Testis (tissue), 2 donors: ENCODE measurements at regions not wholly inside any gene's neighbourhood (a gene's known extent, or its start where the extent isn't known, plus 50 kb on each side); places are given as distances from the start of the nearest gene placed in this dataset.

Experiments
- DNase-seq: peaks from one replicate; pipeline ENCODE4 v3.0.0-alpha.2; 2019
- H3K27ac ChIP-seq, 2 donors: fragments of 200-600 bp; sonication (generic); one replicate each; pipeline ENCODE4 v1.5.1; 2019
- H3K27me3 ChIP-seq: fragments of 200-600 bp; sonication (generic); one replicate; pipeline ENCODE4 v1.5.1; 2019
- H3K36me3 ChIP-seq: fragments of 200-600 bp; sonication (generic); one replicate; pipeline ENCODE4 v1.5.1; 2017; ENCODE audit warnings: low read depth; ENCODE audit errors: missing control alignments
- H3K4me1 ChIP-seq: fragments of 200-600 bp; sonication (generic); one replicate; pipeline ENCODE4 v1.5.1; 2019
- H3K4me3 ChIP-seq, 2 donors: fragments of 200-600 bp; sonication (generic); one replicate each; pipeline ENCODE4 v1.5.1; 2017 to 2019
- H3K9me3 ChIP-seq: fragments of 200-600 bp; sonication (generic); one replicate; pipeline ENCODE4 v1.5.1; 2017
- POLR2A ChIP-seq: fragments of 450-650 bp; IDR thresholded peaks from one replicate; pipeline ENCODE4 v1.6.1; 2017; ENCODE audit warnings: antibody characterized with exemption, mild to moderate bottlenecking, moderate library complexity
- WGBS, 2 donors: methylation state at CpG; one replicate each; pipeline ENCODE4 v1.1.5; 2018; 5-methylcytosine and 5-hydroxymethylcytosine counted together
- intact Hi-C: fragments of 100-400 bp; cut with DNase I; formaldehyde crosslinking; loops from one replicate; pipeline ENCODE4 v1.15.1; 2023; ENCODE audit warnings: low total_unique reads
- TF ChIP-seq, protein P1 (sequence below), 3 experiments: fragments of 450-650 bp in 2 of 3; fragments of 200-600 bp in 1 of 3; sonication (generic) in 1 of 3; IDR thresholded peaks; one replicate each; pipeline ENCODE4 v1.5.1; 2016 to 2019; ENCODE audit warnings: antibody characterized with exemption in 3 of 3, mild to moderate bottlenecking in 2 of 3, moderate library complexity in 1 of 3

DNA sequence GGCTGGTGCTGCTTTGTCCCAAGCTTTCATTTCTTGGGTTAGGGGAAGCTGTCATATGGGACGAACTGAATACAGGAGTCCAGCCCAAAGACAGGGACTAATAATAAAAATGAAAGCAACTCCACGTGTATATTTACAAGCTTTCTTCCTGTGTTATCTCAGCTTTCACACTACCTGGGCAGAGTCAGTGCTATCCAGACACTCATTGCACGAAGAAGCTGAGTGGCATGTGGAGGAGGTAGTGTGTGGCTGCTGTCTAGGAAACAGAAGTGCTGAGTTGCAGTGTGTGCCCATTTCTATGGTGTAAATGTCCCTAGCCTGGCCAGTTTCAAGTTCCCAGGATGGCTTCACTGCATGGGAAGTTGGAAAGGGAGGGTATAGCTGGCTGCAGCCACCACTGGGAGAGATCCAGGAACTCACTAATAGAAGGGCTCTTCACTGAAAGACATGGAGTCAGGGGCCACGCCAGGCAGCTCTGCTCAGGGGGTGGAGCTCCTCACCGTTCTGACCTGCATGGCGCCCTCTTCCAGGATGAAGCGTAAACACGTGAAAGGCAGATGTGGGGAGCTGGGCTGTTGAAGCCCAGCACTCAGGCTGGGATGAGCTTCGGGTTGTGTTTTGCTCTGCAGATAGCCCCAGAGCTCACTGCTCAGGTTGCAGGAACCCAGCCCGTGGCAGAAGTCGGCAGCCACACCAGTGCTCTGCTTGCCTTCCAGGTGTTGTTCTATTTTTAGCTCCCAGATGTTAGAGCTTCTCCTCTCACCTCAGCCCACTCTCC lies 116.9 kb downstream of the IRX2 start:
- H3K4me3 ChIP-seq = no peak overlapping the region
- no peaks in the 10 kb centered on the region for H3K36me3 ChIP-seq
- TF ChIP-seq, protein P1, sequence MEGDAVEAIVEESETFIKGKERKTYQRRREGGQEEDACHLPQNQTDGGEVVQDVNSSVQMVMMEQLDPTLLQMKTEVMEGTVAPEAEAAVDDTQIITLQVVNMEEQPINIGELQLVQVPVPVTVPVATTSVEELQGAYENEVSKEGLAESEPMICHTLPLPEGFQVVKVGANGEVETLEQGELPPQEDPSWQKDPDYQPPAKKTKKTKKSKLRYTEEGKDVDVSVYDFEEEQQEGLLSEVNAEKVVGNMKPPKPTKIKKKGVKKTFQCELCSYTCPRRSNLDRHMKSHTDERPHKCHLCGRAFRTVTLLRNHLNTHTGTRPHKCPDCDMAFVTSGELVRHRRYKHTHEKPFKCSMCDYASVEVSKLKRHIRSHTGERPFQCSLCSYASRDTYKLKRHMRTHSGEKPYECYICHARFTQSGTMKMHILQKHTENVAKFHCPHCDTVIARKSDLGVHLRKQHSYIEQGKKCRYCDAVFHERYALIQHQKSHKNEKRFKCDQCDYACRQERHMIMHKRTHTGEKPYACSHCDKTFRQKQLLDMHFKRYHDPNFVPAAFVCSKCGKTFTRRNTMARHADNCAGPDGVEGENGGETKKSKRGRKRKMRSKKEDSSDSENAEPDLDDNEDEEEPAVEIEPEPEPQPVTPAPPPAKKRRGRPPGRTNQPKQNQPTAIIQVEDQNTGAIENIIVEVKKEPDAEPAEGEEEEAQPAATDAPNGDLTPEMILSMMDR (IDR thresholded peaks at IDR 0.05) = no peak
- no peak for TF ChIP-seq POLR2A
- no peaks in the 10 kb centered on the region for H3K4me1 ChIP-seq
- no peak for DNase-seq
- 64 to 71% methylated on average over 10 to 11 of the region's 11 CpGs for WGBS, 2 donors
- H3K9me3 ChIP-seq = no peaks in the 10 kb centered on the region
- intact Hi-C loops = no loop called here
- H3K27me3 ChIP-seq = no peaks in the 10 kb centered on the region
- H3K27ac ChIP-seq = no peak overlapping the region

DNA sequence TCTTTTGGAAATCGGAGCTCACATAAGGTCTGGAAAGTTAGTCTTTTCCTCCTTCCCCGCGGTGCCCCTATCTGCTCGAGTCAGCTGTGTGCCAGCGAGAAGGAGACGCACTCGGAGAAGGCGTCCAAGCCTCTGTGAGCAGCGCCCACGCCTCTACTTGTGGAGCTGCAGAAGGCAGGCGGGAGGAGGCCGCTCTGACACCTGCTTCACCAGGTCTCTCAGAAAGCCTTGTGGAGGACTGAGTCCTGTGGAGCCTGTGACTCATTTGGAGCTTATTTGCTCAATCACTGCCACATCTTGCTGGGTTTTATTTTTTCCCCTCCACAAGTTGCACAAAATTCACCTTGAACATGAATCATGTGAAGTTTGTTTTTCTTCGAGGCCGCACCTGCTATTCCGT lies 117.5 kb downstream of the IRX2 start:
- no peak for TF ChIP-seq POLR2A
- TF ChIP-seq, protein P1 (IDR thresholded peaks at IDR 0.05) = no peak

DNA sequence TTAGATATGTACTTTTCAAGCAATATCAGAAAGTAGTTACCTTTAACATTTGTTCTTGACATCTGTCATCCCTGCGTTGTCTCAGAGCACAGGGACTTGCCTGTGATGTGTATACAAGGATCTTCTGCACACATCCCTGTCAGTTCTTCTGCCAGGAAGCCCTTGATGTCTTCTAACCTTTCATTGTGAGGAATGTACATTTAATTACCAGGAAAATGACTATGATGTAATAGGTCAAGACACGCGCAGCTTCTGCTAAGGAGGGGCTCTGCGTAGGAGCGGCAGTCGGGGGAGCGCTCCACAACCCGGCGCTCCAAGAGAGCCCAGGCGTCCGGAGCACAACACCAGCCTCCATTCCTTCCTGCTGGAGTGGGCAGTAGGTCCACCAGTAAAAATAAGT lies 119.7 kb downstream of the IRX2 start:
- TF ChIP-seq, protein P1 (IDR thresholded peaks at IDR 0.05) = no peak
- no peak for TF ChIP-seq POLR2A
- H3K36me3 ChIP-seq = no peaks in the 10 kb centered on the region
- no peaks in the 10 kb centered on the region for H3K9me3 ChIP-seq
- no peak overlapping the region for H3K27ac ChIP-seq
- H3K4me1 ChIP-seq = no peaks in the 10 kb centered on the region
- H3K4me3 ChIP-seq = no peak overlapping the region
- H3K27me3 ChIP-seq = no peaks in the 10 kb centered on the region
- no peak for DNase-seq
- WGBS, 2 donors = 8 to 47% methylated on average over 11 of the region's 11 CpGs
- intact Hi-C loops = no loop called here

More for the DNA sequence above, 117.5 kb downstream of the IRX2 start:
- Histone ChIP-seq H3K4me3 (no peak overlapping the region), H3K4me1 (no peaks in the 10 kb centered on the region), H3K9me3 (no peaks in the 10 kb centered on the region), H3K27me3 (no peaks in the 10 kb centered on the region), H3K27ac (no peak overlapping the region), H3K36me3 (no peaks in the 10 kb centered on the region)
- 66 to 82% methylated on average over 13 to 15 of the region's 15 CpGs for WGBS, 2 donors
- intact Hi-C loops = no loop called here
- no peak for DNase-seq

- H3K4me3 ChIP-seq = no peak overlapping the region
- no peaks in the 10 kb centered on the region for H3K9me3 ChIP-seq
- no peaks in the 10 kb centered on the region for H3K4me1 ChIP-seq
- WGBS, 2 donors = 60% methylated on average over 7 of the region's 7 CpGs
- no peaks in the 10 kb centered on the region for H3K36me3 ChIP-seq
- no peak overlapping the region for H3K27ac ChIP-seq
- intact Hi-C loops = no loop called here
- no peaks in the 10 kb centered on the region for H3K27me3 ChIP-seq
- no peak for DNase-seq
- TF ChIP-seq POLR2A = no peak
Observed at GRCh38 chr5:2629045-2629444, 122.4 kb downstream of the IRX2 start.

DNA sequence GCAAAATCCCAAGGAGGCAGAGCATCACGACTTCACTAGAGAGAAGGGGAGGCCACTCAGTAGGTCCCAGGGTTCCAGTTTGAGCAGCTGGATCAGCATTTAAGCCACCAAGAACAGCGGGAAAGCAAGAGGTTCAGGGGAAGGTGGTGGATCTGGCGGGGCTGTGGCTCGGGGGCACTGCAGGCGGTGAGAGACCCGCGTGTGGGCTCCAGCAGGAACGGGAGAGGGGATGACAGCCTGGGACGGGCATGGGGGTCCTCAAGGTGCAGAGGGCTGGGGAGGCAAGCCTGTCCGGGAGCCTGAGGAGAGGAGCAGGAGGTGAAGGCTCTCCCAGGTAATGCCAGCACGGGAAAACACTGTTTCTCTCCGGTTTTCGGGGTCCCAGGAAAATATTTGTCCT lies 123.6 kb downstream of the IRX2 start:
- H3K36me3 ChIP-seq = no peaks in the 10 kb centered on the region
- no peaks in the 10 kb centered on the region for H3K4me1 ChIP-seq
- H3K9me3 ChIP-seq = no peaks in the 10 kb centered on the region
- 80 to 86% methylated on average over 13 of the region's 13 CpGs for WGBS, 2 donors
- no peak overlapping the region for H3K4me3 ChIP-seq
- DNase-seq = no peak
- no peak overlapping the region for H3K27ac ChIP-seq
- intact Hi-C loops = no loop called here
- TF ChIP-seq POLR2A = no peak
- TF ChIP-seq, protein P1 (IDR thresholded peaks at IDR 0.05) = no peak
- H3K27me3 ChIP-seq = no peaks in the 10 kb centered on the region
